ENCODE measurements at regions not wholly inside any gene's neighbourhood (a gene's known extent, or its start where the extent isn't known, plus 50 kb on each side); places are given as distances from the start of the nearest gene placed in this dataset.

DNA sequence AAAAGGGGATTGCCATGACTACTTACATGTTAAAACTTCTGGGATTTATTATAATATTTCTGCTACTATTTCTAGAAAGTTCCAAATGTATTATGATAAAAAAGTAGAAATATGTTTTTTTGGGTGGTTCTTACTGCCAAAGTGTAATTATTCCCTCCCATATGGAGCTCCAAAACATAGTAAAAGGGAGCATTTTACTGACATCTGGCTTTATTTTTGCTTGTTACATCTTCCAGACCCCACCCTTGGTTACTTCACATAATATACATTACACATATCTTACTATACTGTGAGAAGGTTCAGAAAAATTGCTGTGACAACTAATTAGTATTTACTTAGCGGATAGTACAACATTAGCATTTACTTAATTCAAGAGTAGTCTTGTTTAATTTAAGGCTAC, 205.1 kb upstream of the TLL1 start:
- DNase-seq (ENCODE audit: low read depth, low spot score), result no peak

DNA sequence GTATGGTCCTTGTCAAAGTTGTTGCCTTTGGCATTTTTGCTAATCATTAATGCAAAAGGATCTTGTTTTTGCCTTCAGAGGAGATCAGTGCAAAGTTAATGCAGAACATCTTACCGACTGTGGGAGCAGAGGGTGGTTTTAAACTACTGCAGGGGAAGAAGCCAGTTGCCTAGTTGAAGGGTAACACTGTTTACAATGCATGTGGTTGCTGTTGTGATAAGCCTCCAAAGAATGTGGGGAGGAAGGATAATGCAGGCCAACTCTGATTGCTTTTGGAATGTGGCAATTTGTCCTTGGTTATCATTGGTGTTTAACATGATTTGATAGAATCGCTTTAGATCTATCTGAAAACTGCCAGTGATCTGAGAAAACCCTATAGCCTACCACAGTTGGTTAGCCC, 204.3 kb upstream of the TLL1 start:
- no peak for DNase-seq (ENCODE audit: low read depth, low spot score)

GRCh38 chr4:165677081-165677480, 196.0 kb upstream of the TLL1 start:
- DNase-seq (ENCODE audit: low read depth, low spot score), result no peak

- no peak for DNase-seq (ENCODE audit: low read depth, low spot score)
These were observed 194.7 kb upstream of the TLL1 start for GRCh38 chr4:165678236-165678935.

DNA sequence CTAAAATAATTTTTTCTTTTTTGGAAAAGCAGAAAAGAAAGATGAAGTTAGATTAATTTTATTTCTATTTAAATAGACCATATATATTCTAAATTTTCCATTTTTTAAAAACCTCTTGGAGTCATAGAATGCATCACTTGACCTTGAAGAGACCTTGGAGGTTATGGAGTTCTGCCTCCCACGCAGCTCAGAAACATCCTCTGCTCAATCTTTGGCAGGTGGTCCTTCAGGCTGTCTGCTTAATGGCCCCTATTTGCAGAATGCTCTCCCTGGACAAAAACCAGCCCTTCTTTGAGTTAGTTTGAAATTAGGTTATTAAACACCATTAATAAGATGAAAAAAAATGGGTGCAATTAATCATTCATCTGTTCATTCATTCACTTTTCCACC, 194.1 kb upstream of the TLL1 start:
- DNase-seq (ENCODE audit: low read depth, low spot score), result no peak

GRCh38 chr4:165680821-165681220, 192.2 kb upstream of the TLL1 start:
- DNase-seq (ENCODE audit: low read depth, low spot score), result no peak

DNA sequence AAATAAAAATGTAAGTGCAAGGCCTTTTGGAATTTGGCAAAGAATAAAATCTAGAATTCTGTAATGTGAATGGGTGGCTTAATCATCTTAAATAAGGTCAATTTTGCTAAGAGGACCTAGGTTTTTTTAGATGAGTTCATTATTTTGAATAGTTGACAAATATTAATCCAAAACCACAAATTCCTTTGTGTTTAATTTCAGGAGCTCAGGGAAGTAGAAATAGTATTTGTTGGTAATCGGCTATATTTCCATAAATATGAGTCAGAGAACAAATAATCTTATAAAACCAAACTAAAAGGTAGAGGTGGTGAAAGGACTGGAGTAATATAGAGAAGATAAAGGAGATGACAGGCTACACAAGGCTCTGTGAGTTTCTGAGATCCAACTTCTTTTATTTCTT, 190.4 kb upstream of the TLL1 start:
- no peak for DNase-seq (ENCODE audit: low read depth, low spot score)

GRCh38 chr4:165684177-165684805, 188.7 kb upstream of the TLL1 start:
- no peak for DNase-seq (ENCODE audit: low read depth, low spot score)

- no peak for DNase-seq (ENCODE audit: low read depth, low spot score)
These were observed 186.3 kb upstream of the TLL1 start for GRCh38 chr4:165686756-165687155.

- no peak for DNase-seq (ENCODE audit: low read depth, low spot score)
These were observed 183.9 kb upstream of the TLL1 start for GRCh38 chr4:165689159-165689558.

GRCh38 chr4:165692082-165692481, 181.0 kb upstream of the TLL1 start:
- no peak for DNase-seq (ENCODE audit: low read depth, low spot score)

- DNase-seq (ENCODE audit: low read depth, low spot score), result no peak
These were observed 174.8 kb upstream of the TLL1 start for GRCh38 chr4:165698272-165698671.

GRCh38 chr4:165699055-165699454, 174.0 kb upstream of the TLL1 start:
- DNase-seq (ENCODE audit: low read depth, low spot score), result no peak

- DNase-seq (ENCODE audit: low read depth, low spot score), result no peak
These were observed 172.2 kb upstream of the TLL1 start for GRCh38 chr4:165700855-165701254.

DNA sequence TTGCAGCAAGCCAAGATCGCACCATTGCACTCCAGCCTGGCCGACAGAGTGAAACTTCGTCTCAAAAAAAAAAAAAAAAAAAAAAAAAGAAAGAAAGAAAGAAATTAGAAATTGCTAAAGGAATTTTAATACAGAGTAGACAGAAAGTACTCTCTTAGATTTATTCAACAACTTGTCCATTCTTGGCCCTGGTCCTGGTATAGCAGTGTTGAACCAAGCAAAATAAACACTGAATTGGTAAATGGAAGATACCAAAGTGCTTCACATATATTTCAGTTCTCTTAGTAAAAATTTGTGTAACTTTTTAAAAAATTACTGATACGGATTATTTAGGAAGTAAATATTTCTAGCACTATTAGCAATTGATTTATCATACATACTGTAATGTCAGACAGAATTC, 165.9 kb upstream of the TLL1 start:
- DNase-seq (ENCODE audit: low read depth, low spot score), result no peak

DNA sequence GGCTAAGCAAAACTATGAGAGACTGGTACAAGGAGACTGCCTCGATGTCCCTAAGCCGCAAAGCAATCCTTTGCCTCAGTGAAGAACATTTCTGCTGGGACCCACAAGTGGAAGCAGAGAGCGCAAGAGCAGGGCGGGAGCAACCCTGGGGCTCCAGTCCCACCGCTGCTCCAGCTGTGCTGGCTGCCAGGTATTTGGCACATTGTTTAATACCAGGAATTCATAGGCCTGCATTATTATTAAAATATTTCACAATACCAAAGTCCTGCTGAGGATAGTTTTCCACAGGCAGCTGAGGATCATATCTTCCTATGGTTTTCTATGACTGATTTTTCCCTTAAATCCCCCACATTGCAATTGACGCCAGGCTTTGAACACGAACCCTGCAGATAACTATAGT, 163.5 kb upstream of the TLL1 start:
- no peak for DNase-seq (ENCODE audit: low read depth, low spot score)

DNA sequence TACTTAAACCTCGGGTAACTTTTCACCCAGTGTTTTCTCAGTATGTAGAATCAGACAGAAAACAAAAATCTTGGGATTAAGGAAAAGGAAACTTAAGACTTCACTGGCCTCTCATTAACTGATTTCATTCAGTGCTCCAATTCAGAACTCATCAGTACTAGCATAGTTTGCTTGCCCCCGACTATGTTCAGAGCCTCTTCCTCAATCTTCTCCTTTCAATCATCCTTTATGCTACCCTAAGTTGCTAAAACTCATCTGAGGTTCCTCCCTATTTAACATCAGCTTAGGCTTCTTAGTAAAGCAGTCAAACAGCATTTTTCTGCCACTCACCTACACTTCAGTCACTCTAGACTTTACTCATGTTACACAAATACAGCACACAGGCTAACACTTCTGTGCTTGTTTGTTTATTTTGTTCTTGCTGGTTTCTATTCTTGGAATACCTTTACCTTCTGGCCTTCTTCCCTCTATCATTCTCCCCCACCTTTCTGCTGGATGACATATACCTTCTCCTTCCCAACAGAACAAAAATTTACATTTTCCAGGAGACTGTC, 163.0 kb upstream of the TLL1 start:
- DNase-seq (ENCODE audit: low read depth, low spot score), result no peak

GRCh38 chr4:165711436-165711835, 161.6 kb upstream of the TLL1 start:
- DNase-seq (ENCODE audit: low read depth, low spot score), result no peak

DNA sequence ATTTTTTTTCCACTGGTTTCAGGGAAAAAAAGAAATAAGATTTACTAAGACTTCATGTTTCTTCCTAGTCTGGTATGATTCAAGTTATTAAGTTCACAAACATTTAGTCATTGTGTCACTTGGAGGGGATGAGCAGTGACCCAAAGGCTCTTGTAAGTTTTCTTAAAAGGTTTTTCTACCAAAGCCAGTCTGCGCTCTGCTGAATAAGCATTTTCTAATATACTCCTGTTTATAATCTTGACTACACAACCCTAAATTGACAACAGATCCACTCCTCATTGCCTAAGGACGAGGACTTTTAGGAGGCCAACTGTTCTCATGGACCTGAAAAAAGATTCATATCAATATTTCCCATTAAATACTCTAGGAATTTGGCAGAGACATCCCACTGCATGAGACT, 161.1 kb upstream of the TLL1 start:
- no peak for DNase-seq (ENCODE audit: low read depth, low spot score)

- DNase-seq (ENCODE audit: low read depth, low spot score), result no peak
These were observed 158.4 kb upstream of the TLL1 start for GRCh38 chr4:165714650-165715049.

GRCh38 chr4:165715211-165715610, 157.8 kb upstream of the TLL1 start:
- no peak for DNase-seq (ENCODE audit: low read depth, low spot score)

DNA sequence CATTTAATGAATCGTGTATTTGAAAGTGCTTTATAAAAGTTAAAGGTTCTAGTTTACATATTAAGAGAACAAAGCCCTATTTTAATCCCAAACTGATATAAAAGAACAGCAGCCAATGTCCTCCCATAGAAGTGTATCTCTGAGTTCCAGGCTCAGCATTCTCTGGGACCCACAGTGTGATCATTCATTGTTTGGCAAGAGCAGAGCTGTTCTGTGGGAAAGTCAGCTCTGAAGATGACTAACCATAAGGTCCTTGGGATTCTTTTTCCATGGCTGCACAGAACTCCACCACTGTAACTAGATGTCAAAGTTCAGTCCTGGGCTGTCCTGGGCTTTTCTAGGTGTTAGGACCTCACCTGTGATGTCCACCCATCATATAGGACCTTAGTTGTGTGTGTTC, 157.0 kb upstream of the TLL1 start:
- no peak for DNase-seq (ENCODE audit: low read depth, low spot score)

DNA sequence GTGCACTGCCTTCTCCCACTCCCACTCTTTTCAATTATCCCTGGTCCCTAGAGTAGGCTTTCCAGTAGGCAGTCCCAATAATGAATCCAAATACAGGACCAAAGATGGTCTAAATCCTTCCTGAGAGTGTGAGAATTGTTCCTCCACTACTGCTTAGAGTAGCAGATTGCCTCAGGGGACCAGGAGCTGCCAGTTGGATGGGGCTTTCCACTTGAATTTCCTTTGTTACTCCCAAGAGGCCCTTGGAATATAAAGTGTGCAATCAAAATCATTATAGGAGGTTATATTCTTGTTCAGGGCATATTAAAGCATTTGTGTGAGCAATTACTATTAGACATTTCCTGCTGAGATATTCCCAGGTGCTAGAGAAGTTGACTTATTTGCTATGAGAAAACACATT, 156.6 kb upstream of the TLL1 start:
- no peak for DNase-seq (ENCODE audit: low read depth, low spot score)
